Transverse colon (tissue), 4 donors: ENCODE measurements at regions not wholly inside any gene's neighbourhood (a gene's known extent, or its start where the extent isn't known, plus 50 kb on each side); places are given as distances from the start of the nearest gene placed in this dataset.

Experiments used
- EP300 ChIP-seq: sonication (generic); formaldehyde crosslinking; IDR thresholded peaks from one replicate; pipeline ENCODE4 v1.6.1; 2017; ENCODE audit warnings: antibody characterized with exemption, low read depth
- POLR2A ChIP-seq: fragments of 450-650 bp; IDR thresholded peaks from one replicate; pipeline ENCODE4 v1.6.1; 2016; ENCODE audit warnings: antibody characterized with exemption, mild to moderate bottlenecking, moderate library complexity
- POLR2AphosphoS5 ChIP-seq, 3 donors: sonication (generic); formaldehyde crosslinking; IDR thresholded peaks; one replicate each; pipeline ENCODE4 v1.6.1; 2016; ENCODE audit warnings: antibody characterized with exemption in 3 of 3
- TF ChIP-seq, protein P1 (sequence below), 5 experiments: fragments of 200-600 bp in 3 of 5; fragments of 450-650 bp in 2 of 5; sonication (generic) in 3 of 5; IDR thresholded peaks; 1 replicate in 2 of 5; 2 replicates in 3 of 5; pipeline ENCODE4 v1.5.1; 2016 to 2017; ENCODE audit warnings: antibody characterized with exemption in 5 of 5, inconsistent platforms in 3 of 5, mild to moderate bottlenecking in 2 of 5, moderate library complexity in 1 of 5

DNA sequence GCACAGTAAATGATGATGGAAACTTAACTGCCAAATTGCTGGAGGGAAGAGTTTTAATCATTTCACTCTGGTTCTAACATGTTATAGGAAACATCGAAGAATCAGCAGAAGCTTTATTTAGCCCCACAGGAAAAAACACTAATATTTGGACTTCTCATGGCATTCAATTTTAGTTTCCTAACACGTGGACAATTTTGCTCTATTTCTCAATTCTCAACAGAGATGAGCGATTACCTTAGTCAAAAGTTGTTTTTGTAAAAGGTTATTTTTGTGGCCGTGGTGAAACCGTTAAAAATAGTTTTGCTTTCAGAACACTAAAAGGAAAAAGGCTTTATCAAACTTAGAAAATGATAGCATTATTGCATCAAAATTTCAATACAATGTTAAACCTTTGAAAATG, 235.2 kb downstream of the PLK2 start:
- TF ChIP-seq, protein P1, sequence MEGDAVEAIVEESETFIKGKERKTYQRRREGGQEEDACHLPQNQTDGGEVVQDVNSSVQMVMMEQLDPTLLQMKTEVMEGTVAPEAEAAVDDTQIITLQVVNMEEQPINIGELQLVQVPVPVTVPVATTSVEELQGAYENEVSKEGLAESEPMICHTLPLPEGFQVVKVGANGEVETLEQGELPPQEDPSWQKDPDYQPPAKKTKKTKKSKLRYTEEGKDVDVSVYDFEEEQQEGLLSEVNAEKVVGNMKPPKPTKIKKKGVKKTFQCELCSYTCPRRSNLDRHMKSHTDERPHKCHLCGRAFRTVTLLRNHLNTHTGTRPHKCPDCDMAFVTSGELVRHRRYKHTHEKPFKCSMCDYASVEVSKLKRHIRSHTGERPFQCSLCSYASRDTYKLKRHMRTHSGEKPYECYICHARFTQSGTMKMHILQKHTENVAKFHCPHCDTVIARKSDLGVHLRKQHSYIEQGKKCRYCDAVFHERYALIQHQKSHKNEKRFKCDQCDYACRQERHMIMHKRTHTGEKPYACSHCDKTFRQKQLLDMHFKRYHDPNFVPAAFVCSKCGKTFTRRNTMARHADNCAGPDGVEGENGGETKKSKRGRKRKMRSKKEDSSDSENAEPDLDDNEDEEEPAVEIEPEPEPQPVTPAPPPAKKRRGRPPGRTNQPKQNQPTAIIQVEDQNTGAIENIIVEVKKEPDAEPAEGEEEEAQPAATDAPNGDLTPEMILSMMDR (IDR thresholded peaks at IDR 0.05): no peak
- no peak for TF ChIP-seq POLR2AphosphoS5 (IDR thresholded peaks at IDR 0.05)
- no peak for TF ChIP-seq POLR2A
- TF ChIP-seq EP300: no peak
